Fibroblast of lung (primary cell): ENCODE measurements at regions not wholly inside any gene's neighbourhood (a gene's known extent, or its start where the extent isn't known, plus 50 kb on each side); places are given as distances from the start of the nearest gene placed in this dataset.
A peak's percentile ranks its signal among the peaks of the same experiment; 100 is the strongest.

Experiments used
- DNase-seq, 2 donors: peaks; one replicate each; pipeline versions ENCODE4 v3.0.0 to v3.0.0-alpha.2; 2010; ENCODE audit warnings: low read depth in 2 of 2
- H2AFZ ChIP-seq: 2 replicates; pipeline ENCODE4 v1.5.1; 2012; ENCODE audit warnings: low read length, control low read depth, inconsistent platforms
- H3K27ac ChIP-seq: 2 replicates; pipeline ENCODE4 v1.5.1; 2011; ENCODE audit warnings: low read length, control low read depth; ENCODE audit not compliant: insufficient read depth
- H3K27me3 ChIP-seq: 2 replicates; pipeline ENCODE4 v1.5.1; 2011; ENCODE audit warnings: mild to moderate bottlenecking, low read length; ENCODE audit not compliant: control insufficient read depth, insufficient read depth
- H3K36me3 ChIP-seq: 2 replicates; pipeline ENCODE4 v1.5.1; 2011; ENCODE audit warnings: low read length; ENCODE audit not compliant: control insufficient read depth, insufficient read depth
- H3K4me1 ChIP-seq: 2 replicates; pipeline ENCODE4 v1.5.1; 2011; ENCODE audit warnings: low read length; ENCODE audit not compliant: control insufficient read depth, insufficient read depth; ENCODE audit errors: extremely low read depth
- H3K4me2 ChIP-seq: 2 replicates; pipeline ENCODE4 v1.5.1; 2011; ENCODE audit warnings: low read length, control low read depth; ENCODE audit not compliant: insufficient read depth; ENCODE audit errors: extremely low read depth
- H3K4me3 ChIP-seq, 4 experiments: fragments of 200-600 bp in 1 of 4; sonication (generic) in 1 of 4; replicated peaks in 1 of 4; 2 replicates each; pipeline ENCODE4 v1.5.1; 2011 to 2016; ENCODE audit warnings: low read length in 4 of 4, low read depth in 3 of 4, mild to moderate bottlenecking in 3 of 4, control low read depth in 2 of 4, inconsistent platforms in 1 of 4, mixed read lengths in 1 of 4; ENCODE audit not compliant: insufficient read depth in 1 of 4; ENCODE audit errors: control extremely low read depth in 1 of 4
- H3K79me2 ChIP-seq: 2 replicates; pipeline ENCODE4 v1.5.1; 2012; ENCODE audit warnings: mild to moderate bottlenecking, low read length, inconsistent platforms; ENCODE audit not compliant: control insufficient read depth, insufficient read depth
- H3K9ac ChIP-seq: 2 replicates; pipeline ENCODE4 v1.5.1; 2011; ENCODE audit warnings: mild to moderate bottlenecking, low read length, control low read depth; ENCODE audit not compliant: insufficient read depth
- H3K9me3 ChIP-seq: 2 replicates; pipeline ENCODE4 v1.5.1; 2012; ENCODE audit warnings: low read depth, low read length; ENCODE audit not compliant: control insufficient read depth, insufficient read depth
- H4K20me1 ChIP-seq: 2 replicates; pipeline ENCODE4 v1.5.1; 2011; ENCODE audit warnings: low read length; ENCODE audit not compliant: control insufficient read depth, insufficient read depth; ENCODE audit errors: extremely low read depth
- EZH2 ChIP-seq: IDR thresholded peaks from 2 replicates; pipeline ENCODE4 v1.5.1; 2012; ENCODE audit warnings: low read length, control low read depth, mild to moderate bottlenecking; ENCODE audit errors: missing control alignments
- TF ChIP-seq, protein P1 (sequence below), 2 donors: IDR thresholded peaks in 1 of 2; conservative IDR thresholded peaks in 1 of 2; 1 replicate in 1 of 2; 2 replicates in 1 of 2; pipeline ENCODE4 v1.5.1; 2011 to 2012; ENCODE audit warnings: low read length in 2 of 2, control low read depth in 1 of 2, inconsistent platforms in 1 of 2, low read depth in 1 of 2, mild to moderate bottlenecking in 1 of 2

DNA sequence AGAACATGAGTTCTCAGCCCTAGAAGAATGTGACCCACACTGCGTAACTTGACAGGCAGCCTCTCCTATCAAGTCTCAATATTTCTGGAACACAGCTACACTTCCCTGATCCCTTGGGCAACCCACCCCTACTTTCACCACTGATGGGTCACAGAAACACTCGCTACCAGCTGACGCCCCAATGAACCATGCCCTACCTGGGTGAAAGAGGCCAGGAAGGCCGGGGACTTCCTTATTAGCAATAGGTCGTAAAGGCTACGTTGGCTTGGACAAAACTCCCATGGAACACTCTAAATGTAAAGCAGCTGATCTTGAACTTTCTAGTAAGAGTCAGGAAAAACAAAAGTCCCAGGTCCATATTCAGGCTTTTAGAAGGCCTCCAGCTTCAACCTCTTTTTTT lies 202.3 kb upstream of the KCTD7 start:
- no peak overlapping the region for H3K9ac ChIP-seq
- no peak overlapping the region for H3K4me3 ChIP-seq
- H3K79me2 ChIP-seq, result no peaks in the 10 kb centered on the region
- no peak overlapping the region for H3K27ac ChIP-seq
- DNase-seq, result no peak
- no peak overlapping the region for H3K4me2 ChIP-seq
- H3K27me3 ChIP-seq, result no peaks in the 10 kb centered on the region
- no peaks in the 10 kb centered on the region for H3K9me3 ChIP-seq
- no peak overlapping the region for H2AFZ ChIP-seq
- no peaks in the 10 kb centered on the region for H3K4me1 ChIP-seq
- TF ChIP-seq, protein P1, sequence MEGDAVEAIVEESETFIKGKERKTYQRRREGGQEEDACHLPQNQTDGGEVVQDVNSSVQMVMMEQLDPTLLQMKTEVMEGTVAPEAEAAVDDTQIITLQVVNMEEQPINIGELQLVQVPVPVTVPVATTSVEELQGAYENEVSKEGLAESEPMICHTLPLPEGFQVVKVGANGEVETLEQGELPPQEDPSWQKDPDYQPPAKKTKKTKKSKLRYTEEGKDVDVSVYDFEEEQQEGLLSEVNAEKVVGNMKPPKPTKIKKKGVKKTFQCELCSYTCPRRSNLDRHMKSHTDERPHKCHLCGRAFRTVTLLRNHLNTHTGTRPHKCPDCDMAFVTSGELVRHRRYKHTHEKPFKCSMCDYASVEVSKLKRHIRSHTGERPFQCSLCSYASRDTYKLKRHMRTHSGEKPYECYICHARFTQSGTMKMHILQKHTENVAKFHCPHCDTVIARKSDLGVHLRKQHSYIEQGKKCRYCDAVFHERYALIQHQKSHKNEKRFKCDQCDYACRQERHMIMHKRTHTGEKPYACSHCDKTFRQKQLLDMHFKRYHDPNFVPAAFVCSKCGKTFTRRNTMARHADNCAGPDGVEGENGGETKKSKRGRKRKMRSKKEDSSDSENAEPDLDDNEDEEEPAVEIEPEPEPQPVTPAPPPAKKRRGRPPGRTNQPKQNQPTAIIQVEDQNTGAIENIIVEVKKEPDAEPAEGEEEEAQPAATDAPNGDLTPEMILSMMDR (conservative IDR thresholded peaks at IDR 0.05 in 1 of 2, IDR thresholded peaks at IDR 0.05 in 1 of 2; ENCODE audit: low read depth in 1 of 2, low read length in 2 of 2), result no peak
- TF ChIP-seq EZH2, result no peak
- H3K36me3 ChIP-seq, result no peaks in the 10 kb centered on the region
- H4K20me1 ChIP-seq, result no peaks in the 10 kb centered on the region

GRCh38 chr7:66426996-66427395 lies 201.7 kb upstream of the KCTD7 start:
- Histone ChIP-seq H4K20me1 (no peaks in the 10 kb centered on the region), H3K4me2 (no peak overlapping the region), H2AFZ (no peak overlapping the region), H3K9ac (no peak overlapping the region), H3K9me3 (no peaks in the 10 kb centered on the region), H3K36me3 (no peaks in the 10 kb centered on the region), H3K4me1 (no peaks in the 10 kb centered on the region), H3K27ac (no peak overlapping the region), H3K27me3 (no peaks in the 10 kb centered on the region), H3K4me3 (no peak overlapping the region), H3K79me2 (no peaks in the 10 kb centered on the region)
- TF ChIP-seq, protein P1 (conservative IDR thresholded peaks at IDR 0.05 in 1 of 2, IDR thresholded peaks at IDR 0.05 in 1 of 2; ENCODE audit: low read depth in 1 of 2, low read length in 2 of 2), result no peak
- no peak for TF ChIP-seq EZH2
- peak in 1 of 2 donors; percentile 32 for DNase-seq

- no peaks in the 10 kb centered on the region for H3K36me3 ChIP-seq
- H3K9ac ChIP-seq, result no peak overlapping the region
- no peak for DNase-seq
- H3K27me3 ChIP-seq, result no peaks in the 10 kb centered on the region
- no peak overlapping the region for H2AFZ ChIP-seq
- no peaks in the 10 kb centered on the region for H4K20me1 ChIP-seq
- no peaks in the 10 kb centered on the region for H3K9me3 ChIP-seq
- H3K79me2 ChIP-seq, result no peaks in the 10 kb centered on the region
- no peak overlapping the region for H3K4me2 ChIP-seq
- H3K27ac ChIP-seq, result no peak overlapping the region
- H3K4me3 ChIP-seq, result no peak overlapping the region
- no peaks in the 10 kb centered on the region for H3K4me1 ChIP-seq
- no peak for TF ChIP-seq EZH2
Measured at GRCh38 chr7:66427956-66428355, 200.7 kb upstream of the KCTD7 start.
